Dermis microvascular lymphatic vessel endothelial cell (primary cell): ENCODE measurements at regions not wholly inside any gene's neighbourhood (a gene's known extent, or its start where the extent isn't known, plus 50 kb on each side); places are given as distances from the start of the nearest gene placed in this dataset.
A peak's percentile ranks its signal among the peaks of the same experiment; 100 is the strongest.

ENCODE experiments used
- DNase-seq, 2 donors: peaks; one replicate each; pipeline versions ENCODE4 v3.0.0 to v3.0.0-alpha.2; 2010; ENCODE audit warnings: low read depth in 2 of 2

- no peak for DNase-seq
Measured at GRCh38 chr15:100810831-100811230, 68.8 kb upstream of the ALDH1A3 start.

- no peak for DNase-seq
Measured at GRCh38 chr15:100812802-100813201, 66.8 kb upstream of the ALDH1A3 start.

DNA sequence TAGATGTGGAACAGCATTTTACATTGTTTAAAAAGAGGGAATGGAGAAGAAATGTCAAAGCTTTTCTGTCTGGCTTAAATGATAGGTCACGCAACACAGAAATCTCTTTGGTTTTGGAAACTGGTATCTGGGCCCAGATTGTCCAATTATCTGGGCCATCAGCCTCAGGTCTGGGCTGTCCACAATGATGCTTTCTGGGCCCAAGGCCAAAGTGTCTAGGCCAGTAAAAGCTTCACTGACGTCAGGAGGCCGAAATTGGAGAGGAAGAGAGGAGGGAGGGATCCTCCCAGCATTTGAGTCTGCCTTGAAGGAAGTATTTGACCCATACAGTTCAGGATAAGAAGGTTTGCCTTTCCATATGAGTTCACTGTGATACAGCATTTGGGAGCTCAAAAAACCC lies 60.7 kb upstream of the ALDH1A3 start:
- DNase-seq, result no peak

- no peak for DNase-seq
Measured at GRCh38 chr15:100820528-100820927, 59.1 kb upstream of the ALDH1A3 start.

- DNase-seq, result no peak
Measured at GRCh38 chr15:100821327-100821726, 58.3 kb upstream of the ALDH1A3 start.

- DNase-seq, result peak; percentile 62 to 77
Measured at GRCh38 chr15:100824211-100824610, 55.4 kb upstream of the ALDH1A3 start.

DNA sequence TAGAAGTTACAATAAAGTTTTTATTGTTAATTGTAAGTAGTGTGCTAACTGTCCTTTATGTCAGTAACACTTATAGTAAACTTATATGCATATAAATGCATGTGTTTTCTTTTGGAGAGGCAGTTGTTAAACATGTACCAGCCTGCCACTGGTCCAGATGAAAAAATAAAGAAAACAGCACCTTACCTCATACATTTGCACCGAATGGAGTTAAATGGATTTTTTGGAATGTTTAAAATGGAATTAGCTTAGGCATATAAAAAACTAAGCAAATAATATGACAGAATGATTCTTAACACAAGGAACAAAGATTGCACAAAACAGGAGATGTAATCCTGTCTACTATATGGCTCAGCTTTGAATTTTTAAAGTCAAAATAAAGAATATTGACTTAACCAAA lies 50.2 kb upstream of the ALDH1A3 start:
- DNase-seq, result no peak
